Uterus (tissue), 3 donors: ENCODE measurements at regions not wholly inside any gene's neighbourhood (a gene's known extent, or its start where the extent isn't known, plus 50 kb on each side); places are given as distances from the start of the nearest gene placed in this dataset.

Experiments
- DNase-seq, 2 donors: peaks; one replicate each; pipeline ENCODE4 v3.0.0-alpha.2; 2019 to 2020
- H3K27ac ChIP-seq, 2 donors: fragments of 200-600 bp; sonication (generic); 1 replicate in 1 of 2; 2 replicates in 1 of 2; pipeline ENCODE4 v1.5.1; 2016 to 2018
- H3K27me3 ChIP-seq, 2 donors: fragments of 200-600 bp; sonication (generic); one replicate each; pipeline ENCODE4 v1.5.1; 2018 to 2019; ENCODE audit warnings: control low read depth in 1 of 2
- H3K36me3 ChIP-seq, 2 donors: fragments of 200-600 bp; sonication (generic); one replicate each; pipeline ENCODE4 v1.5.1; 2019; ENCODE audit warnings: control low read depth in 1 of 2
- H3K4me1 ChIP-seq, 2 donors: fragments of 200-600 bp; sonication (generic); one replicate each; pipeline ENCODE4 v1.5.1; 2018 to 2019; ENCODE audit warnings: control low read depth in 1 of 2
- H3K4me3 ChIP-seq, 2 donors: fragments of 200-600 bp; sonication (generic); 1 replicate in 1 of 2; 2 replicates in 1 of 2; pipeline ENCODE4 v1.5.1; 2018 to 2019; ENCODE audit warnings: mild to moderate bottlenecking in 1 of 2
- H3K9me3 ChIP-seq, 2 donors: fragments of 200-600 bp; sonication (generic); one replicate each; pipeline ENCODE4 v1.5.1; 2019; ENCODE audit warnings: control low read depth in 1 of 2
- CTCF ChIP-seq, 4 experiments: fragments of 200-600 bp in 2 of 4; fragments of 450-650 bp in 2 of 4; sonication (generic) in 2 of 4; IDR thresholded peaks; one replicate each; pipeline ENCODE4 v1.5.1; 2016 to 2019; ENCODE audit warnings: antibody characterized with exemption in 4 of 4, mild to moderate bottlenecking in 2 of 4, moderate library complexity in 1 of 4
- POLR2A ChIP-seq, 2 donors: fragments of 450-650 bp; IDR thresholded peaks; one replicate each; pipeline ENCODE4 v1.6.1; 2016; ENCODE audit warnings: antibody characterized with exemption in 2 of 2, mild to moderate bottlenecking in 1 of 2, moderate library complexity in 1 of 2
- intact Hi-C: fragments of 100-400 bp; cut with DNase I; formaldehyde crosslinking; loops from one replicate; pipeline ENCODE4 v1.15.1; 2023; ENCODE audit warnings: low total_unique reads
- donor health status: DM: yes; HTN: yes; CAD: no.

GRCh38 chr7:36013246-36014014 lies 139.6 kb upstream of the EEPD1 start:
- Histone ChIP-seq H3K4me1 (no peaks in the 10 kb centered on the region), H3K36me3 (no peaks in the 10 kb centered on the region), H3K27ac (no peak overlapping the region), H3K27me3 (no peaks in the 10 kb centered on the region), H3K9me3 (no peaks in the 10 kb centered on the region), H3K4me3 (no peak overlapping the region)
- no peak for DNase-seq
- no peak for TF ChIP-seq POLR2A (IDR thresholded peaks at IDR 0.05)
- TF ChIP-seq CTCF (IDR thresholded peaks at IDR 0.05), result no peak
- intact Hi-C loops, result no loop called here

- Histone ChIP-seq H3K27ac (no peak overlapping the region), H3K36me3 (no peaks in the 10 kb centered on the region), H3K4me1 (no peaks in the 10 kb centered on the region), H3K4me3 (no peak overlapping the region), H3K27me3 (no peaks in the 10 kb centered on the region), H3K9me3 (no peaks in the 10 kb centered on the region)
- TF ChIP-seq CTCF (IDR thresholded peaks at IDR 0.05) (no peak), POLR2A (IDR thresholded peaks at IDR 0.05) (no peak)
- intact Hi-C loops, result no loop called here
- DNase-seq, result no peak
These were observed 138.1 kb upstream of the EEPD1 start for GRCh38 chr7:36014961-36015360.

- no peak for DNase-seq
- no peaks in the 10 kb centered on the region for H3K9me3 ChIP-seq
- no peak overlapping the region for H3K27ac ChIP-seq
- H3K27me3 ChIP-seq, result no peaks in the 10 kb centered on the region
- TF ChIP-seq CTCF (IDR thresholded peaks at IDR 0.05), result no peak
- no peak for TF ChIP-seq POLR2A (IDR thresholded peaks at IDR 0.05)
- H3K36me3 ChIP-seq, result no peaks in the 10 kb centered on the region
- no peak overlapping the region for H3K4me3 ChIP-seq
- intact Hi-C loops, result no loop called here
- no peaks in the 10 kb centered on the region for H3K4me1 ChIP-seq
These were observed 137.3 kb upstream of the EEPD1 start for GRCh38 chr7:36015733-36016132.

GRCh38 chr7:36016648-36017047 lies 136.4 kb upstream of the EEPD1 start:
- no peak for TF ChIP-seq POLR2A (IDR thresholded peaks at IDR 0.05)
- no peak for TF ChIP-seq CTCF (IDR thresholded peaks at IDR 0.05)
- no peaks in the 10 kb centered on the region for H3K27me3 ChIP-seq
- no peak overlapping the region for H3K27ac ChIP-seq
- H3K9me3 ChIP-seq, result no peaks in the 10 kb centered on the region
- intact Hi-C loops, result no loop called here
- no peak overlapping the region for H3K4me3 ChIP-seq
- no peaks in the 10 kb centered on the region for H3K36me3 ChIP-seq
- no peak for DNase-seq
- no peaks in the 10 kb centered on the region for H3K4me1 ChIP-seq

- intact Hi-C loops, result no loop called here
- Histone ChIP-seq H3K27ac (no peak overlapping the region), H3K36me3 (no peaks in the 10 kb centered on the region), H3K27me3 (no peaks in the 10 kb centered on the region), H3K4me3 (no peak overlapping the region), H3K4me1 (no peaks in the 10 kb centered on the region), H3K9me3 (no peaks in the 10 kb centered on the region)
- TF ChIP-seq POLR2A (IDR thresholded peaks at IDR 0.05), result no peak
- no peak for TF ChIP-seq CTCF (IDR thresholded peaks at IDR 0.05)
- no peak for DNase-seq
These were observed 135.9 kb upstream of the EEPD1 start for GRCh38 chr7:36017111-36017510.
